K562 (cell line): ENCODE measurements at regions not wholly inside any gene's neighbourhood (a gene's known extent, or its start where the extent isn't known, plus 50 kb on each side); places are given as distances from the start of the nearest gene placed in this dataset.

Experiments
- NFXL1 ChIP-seq: fragments of 450-650 bp; formaldehyde crosslinking; IDR thresholded peaks from 2 replicates; pipeline ENCODE4 v1.4.0; 2021; ENCODE audit warnings: mild to moderate bottlenecking
- PHB2 ChIP-seq: fragments of 450-650 bp; IDR thresholded peaks from 2 replicates; pipeline ENCODE4 v1.6.1; 2017; ENCODE audit warnings: low read depth
- ZNF444 ChIP-seq: fragments of 250-450 bp; sonication (Bioruptor Pico); IDR thresholded peaks from 2 replicates; pipeline ENCODE4 v1.4.0; 2020; ENCODE audit warnings: mild to moderate bottlenecking, moderate library complexity
- TF ChIP-seq, protein P1 (sequence below): fragments of 250-450 bp; sonication (Bioruptor Pico); IDR thresholded peaks from 2 replicates; pipeline ENCODE4 v1.4.0; 2020
- TF ChIP-seq, protein P2 (sequence below): fragments of 450-650 bp; IDR thresholded peaks from one replicate; pipeline ENCODE4 v1.6.1; 2018; ENCODE audit warnings: mild to moderate bottlenecking, moderate library complexity; ENCODE audit not compliant: partially characterized antibody

DNA sequence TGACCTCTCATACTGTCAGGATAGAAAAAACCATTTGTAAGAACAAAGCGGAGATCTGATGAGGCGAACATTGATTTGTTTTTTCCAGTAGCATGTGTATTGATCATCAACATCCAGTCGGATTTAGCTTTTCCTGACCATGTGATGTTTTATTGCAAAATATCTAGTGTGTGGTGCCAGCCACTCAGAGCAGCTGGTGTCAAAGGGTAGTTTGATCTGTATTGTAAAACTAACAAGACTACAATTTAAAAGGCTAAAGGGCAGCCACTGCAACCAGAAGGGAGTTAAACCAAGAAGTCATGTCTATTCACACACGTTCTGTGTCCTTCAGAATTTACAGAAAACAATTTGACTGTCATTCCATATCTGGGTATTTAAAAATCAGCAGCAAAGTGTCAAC is 719.0 kb upstream of the FRG1 start (continued):
- TF ChIP-seq, protein P1, sequence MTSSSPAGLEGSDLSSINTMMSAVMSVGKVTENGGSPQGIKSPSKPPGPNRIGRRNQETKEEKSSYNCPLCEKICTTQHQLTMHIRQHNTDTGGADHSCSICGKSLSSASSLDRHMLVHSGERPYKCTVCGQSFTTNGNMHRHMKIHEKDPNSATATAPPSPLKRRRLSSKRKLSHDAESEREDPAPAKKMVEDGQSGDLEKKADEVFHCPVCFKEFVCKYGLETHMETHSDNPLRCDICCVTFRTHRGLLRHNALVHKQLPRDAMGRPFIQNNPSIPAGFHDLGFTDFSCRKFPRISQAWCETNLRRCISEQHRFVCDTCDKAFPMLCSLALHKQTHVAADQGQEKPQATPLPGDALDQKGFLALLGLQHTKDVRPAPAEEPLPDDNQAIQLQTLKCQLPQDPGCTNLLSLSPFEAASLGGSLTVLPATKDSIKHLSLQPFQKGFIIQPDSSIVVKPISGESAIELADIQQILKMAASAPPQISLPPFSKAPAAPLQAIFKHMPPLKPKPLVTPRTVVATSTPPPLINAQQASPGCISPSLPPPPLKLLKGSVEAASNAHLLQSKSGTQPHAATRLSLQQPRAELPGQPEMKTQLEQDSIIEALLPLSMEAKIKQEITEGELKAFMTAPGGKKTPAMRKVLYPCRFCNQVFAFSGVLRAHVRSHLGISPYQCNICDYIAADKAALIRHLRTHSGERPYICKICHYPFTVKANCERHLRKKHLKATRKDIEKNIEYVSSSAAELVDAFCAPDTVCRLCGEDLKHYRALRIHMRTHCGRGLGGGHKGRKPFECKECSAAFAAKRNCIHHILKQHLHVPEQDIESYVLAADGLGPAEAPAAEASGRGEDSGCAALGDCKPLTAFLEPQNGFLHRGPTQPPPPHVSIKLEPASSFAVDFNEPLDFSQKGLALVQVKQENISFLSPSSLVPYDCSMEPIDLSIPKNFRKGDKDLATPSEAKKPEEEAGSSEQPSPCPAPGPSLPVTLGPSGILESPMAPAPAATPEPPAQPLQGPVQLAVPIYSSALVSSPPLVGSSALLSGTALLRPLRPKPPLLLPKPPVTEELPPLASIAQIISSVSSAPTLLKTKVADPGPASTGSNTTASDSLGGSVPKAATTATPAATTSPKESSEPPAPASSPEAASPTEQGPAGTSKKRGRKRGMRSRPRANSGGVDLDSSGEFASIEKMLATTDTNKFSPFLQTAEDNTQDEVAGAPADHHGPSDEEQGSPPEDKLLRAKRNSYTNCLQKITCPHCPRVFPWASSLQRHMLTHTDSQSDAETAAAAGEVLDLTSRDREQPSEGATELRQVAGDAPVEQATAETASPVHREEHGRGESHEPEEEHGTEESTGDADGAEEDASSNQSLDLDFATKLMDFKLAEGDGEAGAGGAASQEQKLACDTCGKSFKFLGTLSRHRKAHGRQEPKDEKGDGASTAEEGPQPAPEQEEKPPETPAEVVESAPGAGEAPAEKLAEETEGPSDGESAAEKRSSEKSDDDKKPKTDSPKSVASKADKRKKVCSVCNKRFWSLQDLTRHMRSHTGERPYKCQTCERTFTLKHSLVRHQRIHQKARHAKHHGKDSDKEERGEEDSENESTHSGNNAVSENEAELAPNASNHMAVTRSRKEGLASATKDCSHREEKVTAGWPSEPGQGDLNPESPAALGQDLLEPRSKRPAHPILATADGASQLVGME (CRISPR knock-in tag) = no peak
- TF ChIP-seq, protein P2, sequence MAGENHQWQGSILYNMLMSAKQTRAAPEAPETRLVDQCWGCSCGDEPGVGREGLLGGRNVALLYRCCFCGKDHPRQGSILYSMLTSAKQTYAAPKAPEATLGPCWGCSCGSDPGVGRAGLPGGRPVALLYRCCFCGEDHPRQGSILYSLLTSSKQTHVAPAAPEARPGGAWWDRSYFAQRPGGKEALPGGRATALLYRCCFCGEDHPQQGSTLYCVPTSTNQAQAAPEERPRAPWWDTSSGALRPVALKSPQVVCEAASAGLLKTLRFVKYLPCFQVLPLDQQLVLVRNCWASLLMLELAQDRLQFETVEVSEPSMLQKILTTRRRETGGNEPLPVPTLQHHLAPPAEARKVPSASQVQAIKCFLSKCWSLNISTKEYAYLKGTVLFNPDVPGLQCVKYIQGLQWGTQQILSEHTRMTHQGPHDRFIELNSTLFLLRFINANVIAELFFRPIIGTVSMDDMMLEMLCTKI = no peak
- TF ChIP-seq PHB2 (no peak), NFXL1 (no peak), ZNF444 (CRISPR knock-in tag) (no peak)
